GM12878 (cell line): ENCODE measurements at regions not wholly inside any gene's neighbourhood (a gene's known extent, or its start where the extent isn't known, plus 50 kb on each side); places are given as distances from the start of the nearest gene placed in this dataset.

Experiments
- ATAC-seq: fragments of 200-7000 bp; cut with Tn5 transposase; 3 replicates; pipeline ENCODE4 v1.9.1; 2020; ENCODE audit warnings: mild to moderate bottlenecking, moderate library complexity
- BruUV-seq: library from RNA; stranded (reverse); fragments of 400-500 nt; replicated peaks from 2 replicates; lab custom pipeline; 2021; lab: Mats Ljungman, UMichigan
- CTCF ChIA-PET: fragments of 300-600 bp; sonication (Branson Sonifier 250); formaldehyde crosslinking; extraction: SDS; loops from one replicate; lab custom pipeline; 2021; ENCODE audit warnings: inconsistent platforms; lab: Yijun Ruan, JAX
- POLR2A ChIA-PET: fragments of 350-600 bp; formaldehyde crosslinking; extraction: SDS; loops from one replicate; lab custom pipeline; 2021; ENCODE audit warnings: inconsistent platforms; lab: Charles Lee
- RAD21 ChIA-PET: fragments of 300-600 bp; sonication (Branson Sonifier 250); formaldehyde crosslinking; loops from one replicate; lab custom pipeline; 2023; ENCODE audit warnings: antibody characterized with exemption; ENCODE audit not compliant: unreplicated experiment; lab: Charles Lee
- SMC1A ChIA-PET: fragments of 300-600 bp; sonication (Branson Sonifier 250); formaldehyde crosslinking; loops from one replicate; lab custom pipeline; 2023; ENCODE audit not compliant: unreplicated experiment, uncharacterized antibody; lab: Charles Lee
- DNase-seq: peaks from one replicate; pipeline ENCODE4 v3.0.0-alpha.2; 2011; ENCODE audit warnings: low read depth, low spot score
- FAIRE-seq: peaks from 3 replicates; lab custom pipeline; 2011; peaks lifted over from hg19 to GRCh38; lab: Jason Lieb, UNC
- H2AFZ ChIP-seq: 2 replicates; pipeline ENCODE4 v1.6.0; 2011; ENCODE audit warnings: low read depth, low read length, control low read depth; ENCODE audit not compliant: control insufficient read depth
- H3K27ac ChIP-seq: 2 replicates; pipeline ENCODE4 v1.5.1; 2011; ENCODE audit warnings: control low read depth; ENCODE audit not compliant: control insufficient read depth, insufficient read depth
- H3K27me3 ChIP-seq, 2 experiments: replicated peaks in 1 of 2; 2 replicates each; pipeline versions ENCODE4 v1.6.0 to v1.6.1; 2011; ENCODE audit warnings: low read length in 1 of 2; ENCODE audit not compliant: control insufficient read depth in 2 of 2, insufficient read depth in 2 of 2
- H3K36me3 ChIP-seq, 2 experiments: 2 replicates each; pipeline ENCODE4 v1.5.1; 2011; ENCODE audit warnings: low read length in 1 of 2; ENCODE audit not compliant: control insufficient read depth in 2 of 2, insufficient read depth in 2 of 2
- H3K4me1 ChIP-seq: 2 replicates; pipeline ENCODE4 v1.6.1; 2011; ENCODE audit warnings: mild to moderate bottlenecking, low read length, moderate library complexity, mixed read lengths; ENCODE audit not compliant: control insufficient read depth, insufficient read depth
- H3K4me2 ChIP-seq: 2 replicates; pipeline ENCODE4 v1.6.0; 2011; ENCODE audit warnings: control low read depth; ENCODE audit not compliant: control insufficient read depth, insufficient read depth
- H3K4me3 ChIP-seq: fragments of 200-600 bp; sonication (generic); 2 replicates; pipeline ENCODE4 v1.5.1; 2016
- H3K79me2 ChIP-seq: 2 replicates; pipeline ENCODE4 v1.6.0; 2011; ENCODE audit warnings: low read length; ENCODE audit not compliant: control insufficient read depth, insufficient read depth
- H3K9ac ChIP-seq: 2 replicates; pipeline ENCODE4 v1.8.0; 2011; ENCODE audit warnings: low read length, control low read depth, mixed read lengths; ENCODE audit not compliant: control insufficient read depth, insufficient read depth
- H3K9me3 ChIP-seq: replicated peaks from 3 replicates; pipeline ENCODE4 v1.5.1; 2011; ENCODE audit warnings: mild to moderate bottlenecking, low read length; ENCODE audit not compliant: control insufficient read depth, insufficient read depth
- H4K20me1 ChIP-seq: 2 replicates; pipeline ENCODE4 v1.6.0; 2011; ENCODE audit not compliant: control insufficient read depth, insufficient read depth
- CBFB ChIP-seq: IDR thresholded peaks from 2 replicates; pipeline ENCODE4 v1.6.1; 2016; ENCODE audit warnings: antibody characterized with exemption, low read depth
- DPF2 ChIP-seq: fragments of 450-650 bp; IDR thresholded peaks from 2 replicates; pipeline ENCODE4 v1.6.1; 2017; ENCODE audit warnings: mild to moderate bottlenecking
- EP300 ChIP-seq, 2 experiments: fragments of 150-350 bp in 1 of 2; IDR thresholded peaks; 2 replicates each; pipeline ENCODE4 v1.6.1; 2011 to 2012; ENCODE audit warnings: low read depth in 2 of 2, low read length in 2 of 2, borderline replicate concordance in 1 of 2, improper control_type of control experiment in 1 of 2, inconsistent platforms in 1 of 2; ENCODE audit not compliant: control insufficient read depth in 1 of 2
- FOS ChIP-seq: IDR thresholded peaks from 3 replicates; pipeline ENCODE4 v1.6.1; 2011; ENCODE audit warnings: borderline replicate concordance; ENCODE audit not compliant: insufficient read length; ENCODE audit errors: extremely low read depth
- MLLT1 ChIP-seq: fragments of 450-650 bp; IDR thresholded peaks from 2 replicates; pipeline ENCODE4 v1.6.1; 2016; ENCODE audit warnings: mild to moderate bottlenecking
- MYC ChIP-seq: IDR thresholded peaks from 2 replicates; pipeline ENCODE4 v1.6.1; 2011; ENCODE audit warnings: mild to moderate bottlenecking, low read length, moderate library complexity, inconsistent platforms; ENCODE audit not compliant: insufficient read depth, insufficient replicate concordance, insufficient read length, severe bottlenecking
- NFIC ChIP-seq: IDR thresholded peaks from 2 replicates; pipeline ENCODE4 v1.6.1; 2012; ENCODE audit warnings: low read depth, mild to moderate bottlenecking, inconsistent platforms, low read length, moderate library complexity
- POU2F2 ChIP-seq: IDR thresholded peaks from 3 replicates; pipeline ENCODE4 v1.6.1; 2011; ENCODE audit warnings: low read depth, mild to moderate bottlenecking, low read length, borderline replicate concordance
- RAD51 ChIP-seq: fragments of 450-650 bp; IDR thresholded peaks from 2 replicates; pipeline ENCODE4 v1.6.1; 2016; ENCODE audit warnings: moderate library complexity, mild to moderate bottlenecking, inconsistent platforms
- RBBP5 ChIP-seq: fragments of 200-600 bp; sonication (generic); conservative IDR thresholded peaks from 2 replicates; pipeline ENCODE4 v1.6.1; 2016
- SIX5 ChIP-seq: IDR thresholded peaks from 2 replicates; pipeline ENCODE4 v1.6.1; 2011; ENCODE audit warnings: mild to moderate bottlenecking, low read depth, low read length, moderate library complexity; ENCODE audit not compliant: severe bottlenecking
- SMAD5 ChIP-seq: IDR thresholded peaks from 2 replicates; pipeline ENCODE4 v1.6.1; 2016; ENCODE audit warnings: antibody characterized with exemption, low read depth
- YBX1 ChIP-seq: fragments of 450-650 bp; IDR thresholded peaks from 2 replicates; pipeline ENCODE4 v1.6.1; 2016; ENCODE audit warnings: antibody characterized with exemption
- ZBED1 ChIP-seq: IDR thresholded peaks from 2 replicates; pipeline ENCODE4 v1.6.1; 2016; ENCODE audit warnings: borderline replicate concordance
- ZBTB33 ChIP-seq: fragments of 450-650 bp; IDR thresholded peaks from 2 replicates; pipeline ENCODE4 v1.6.1; 2017; ENCODE audit warnings: mild to moderate bottlenecking
- ZSCAN29 ChIP-seq: fragments of 450-650 bp; IDR thresholded peaks from 2 replicates; pipeline ENCODE4 v1.6.1; 2017; ENCODE audit warnings: mild to moderate bottlenecking, moderate library complexity
- WGBS: methylation state at CpG from one replicate; pipeline ENCODE4 v1.1.6; 2016; ENCODE audit warnings: low lambda C conversion rate; ENCODE audit not compliant: insufficient replicate concordance, insufficient coverage; ENCODE audit errors: missing lambda C conversion rate; 5-methylcytosine and 5-hydroxymethylcytosine counted together
- in situ Hi-C: fragments of 300-500 bp; cut with MboI; formaldehyde crosslinking; loops from 9 replicates; pipeline ENCODE4 v1.14.3; 2018; ENCODE audit warnings: mixed read lengths
- intact Hi-C: fragments of 100-400 bp; cut with micrococcal nuclease; formaldehyde crosslinking; loops from one replicate; pipeline ENCODE4 v1.14.2; 2022; ENCODE audit not compliant: unreplicated experiment

- Histone ChIP-seq H3K79me2 (no peaks in the 10 kb centered on the region), H3K9ac (no peak overlapping the region), H3K4me3 (no peak overlapping the region), H3K27me3 (no peaks in the 10 kb centered on the region), H3K4me2 (no peak overlapping the region), H3K9me3 (no peaks in the 10 kb centered on the region; the same call in 2 of the 3 replicates), H3K36me3 (no peaks in the 10 kb centered on the region), H2AFZ (no peak overlapping the region), H3K4me1 (no peaks in the 10 kb centered on the region), H3K27ac (no peak overlapping the region), H4K20me1 (no peaks in the 10 kb centered on the region)
- no peak for TF ChIP-seq MLLT1
- TF ChIP-seq DPF2: no peak
- TF ChIP-seq ZSCAN29: no peak
- TF ChIP-seq RBBP5: no peak
- no peak for TF ChIP-seq EP300 (IDR thresholded peaks at IDR 0.05; ENCODE audit: borderline replicate concordance in 1 of 2, control insufficient read depth in 1 of 2, low read depth in 2 of 2, low read length in 2 of 2)
- no peak for TF ChIP-seq NFIC
- no peak for TF ChIP-seq POU2F2
- no peak for TF ChIP-seq MYC
- no peak for TF ChIP-seq ZBTB33
- no peak for TF ChIP-seq YBX1
- no peak for TF ChIP-seq CBFB
- no peak for TF ChIP-seq SMAD5
- TF ChIP-seq ZBED1: no peak
- no peak for TF ChIP-seq RAD51
- no peak for TF ChIP-seq FOS
- no peak for TF ChIP-seq SIX5
- WGBS: 55% methylated on average over 14 of the region's 14 CpGs
- SMC1A ChIA-PET: no interaction called here
- intact Hi-C loops: no loop called here
- FAIRE-seq (no peak), ATAC-seq (no peak), DNase-seq (no peak)
- POLR2A ChIA-PET: no interaction called here
- RAD21 ChIA-PET: no interaction called here
- in situ Hi-C loops: no loop called here
- no TSS peak for BruUV-seq
- CTCF ChIA-PET: no interaction called here
Observed at GRCh38 chr22:48923165-48923865, 904.4 kb downstream of the BRD1 start.
